ENCODE measurements at regions not wholly inside any gene's neighbourhood (a gene's known extent, or its start where the extent isn't known, plus 50 kb on each side); places are given as distances from the start of the nearest gene placed in this dataset.
A peak's percentile ranks its signal among the peaks of the same experiment; 100 is the strongest.
"Not testable (repeated sequence)": the region's sequence is repeated elsewhere in the genome, so short reads cannot be mapped to it uniquely, and the experiment has no call there.

GRCh38 chr1:229149435-229149834, 121.5 kb upstream of the RAB4A start:
- Mint-ChIP-seq H3K27ac (no peak overlapping the region), H3K36me3 (no peaks in the 10 kb centered on the region), H3K9me3 (peaks cover 0 to 7% of the 10 kb centered on the region in 2 donors)
- peak in 1 of 2 donors; percentile 20 for ATAC-seq
- DNase-seq (ENCODE audit: low spot score in 2 of 2): no peak

GRCh38 chr1:229150518-229150917, 120.4 kb upstream of the RAB4A start:
- no peaks in the 10 kb centered on the region for H3K36me3 Mint-ChIP-seq

GRCh38 chr1:229151412-229151811, 119.5 kb upstream of the RAB4A start:
- DNase-seq (ENCODE audit: low spot score in 2 of 2); H3K27ac Mint-ChIP-seq; H3K9me3 Mint-ChIP-seq; ATAC-seq; H3K36me3 Mint-ChIP-seq: not testable (repeated sequence)

More at GRCh38 chr1:229150518-229150917, 120.4 kb upstream of the RAB4A start:
- peaks cover 0 to 7% of the 10 kb centered on the region in 2 donors for H3K9me3 Mint-ChIP-seq
- DNase-seq (ENCODE audit: low spot score in 2 of 2) (no peak), ATAC-seq (no peak)
- no peak overlapping the region for H3K27ac Mint-ChIP-seq

GRCh38 chr1:229152311-229152710, 118.6 kb upstream of the RAB4A start:
- ATAC-seq (no peak), DNase-seq (ENCODE audit: low spot score in 2 of 2) (no peak)
- Mint-ChIP-seq H3K27ac (no peak overlapping the region), H3K9me3 (peaks cover 0 to 7% of the 10 kb centered on the region in 2 donors), H3K36me3 (no peaks in the 10 kb centered on the region)

- Mint-ChIP-seq H3K9me3 (peaks cover 0 to 7% of the 10 kb centered on the region in 2 donors), H3K27ac (no peak overlapping the region), H3K36me3 (no peaks in the 10 kb centered on the region)
- ATAC-seq: no peak
- DNase-seq (ENCODE audit: low spot score in 2 of 2): no peak
These were observed 116.9 kb upstream of the RAB4A start for GRCh38 chr1:229153955-229154548.

GRCh38 chr1:229154811-229155210, 116.1 kb upstream of the RAB4A start:
- peaks cover 0 to 7% of the 10 kb centered on the region in 2 donors for H3K9me3 Mint-ChIP-seq
- ATAC-seq (no peak), DNase-seq (ENCODE audit: low spot score in 2 of 2) (no peak)
- H3K27ac Mint-ChIP-seq: no peak overlapping the region
- no peaks in the 10 kb centered on the region for H3K36me3 Mint-ChIP-seq

GRCh38 chr1:229155472-229155871, 115.4 kb upstream of the RAB4A start:
- Mint-ChIP-seq H3K9me3 (peaks cover 0 to 7% of the 10 kb centered on the region in 2 donors), H3K27ac (peak overlapping the region; percentile 24 to 51), H3K36me3 (no peaks in the 10 kb centered on the region)
- ATAC-seq (peak; percentile 58 to 74), DNase-seq (ENCODE audit: low spot score in 2 of 2) (peak in 1 of 2 donors; percentile 15)

- ATAC-seq: no peak
These were observed 114.0 kb upstream of the RAB4A start for GRCh38 chr1:229156872-229157271.

GRCh38 chr1:229157480-229157879, 113.4 kb upstream of the RAB4A start:
- peaks cover 0 to 7% of the 10 kb centered on the region in 2 donors for H3K9me3 Mint-ChIP-seq
- no peak overlapping the region for H3K27ac Mint-ChIP-seq
- no peaks in the 10 kb centered on the region for H3K36me3 Mint-ChIP-seq
- ATAC-seq (no peak), DNase-seq (ENCODE audit: low spot score in 2 of 2) (no peak)

More at GRCh38 chr1:229156872-229157271, 114.0 kb upstream of the RAB4A start:
- no peak for DNase-seq (ENCODE audit: low spot score in 2 of 2)
- H3K27ac Mint-ChIP-seq: no peak overlapping the region
- H3K36me3 Mint-ChIP-seq: no peaks in the 10 kb centered on the region
- peaks cover 0 to 7% of the 10 kb centered on the region in 2 donors for H3K9me3 Mint-ChIP-seq

- Mint-ChIP-seq H3K36me3 (no peaks in the 10 kb centered on the region), H3K9me3 (peaks cover 0 to 3% of the 10 kb centered on the region in 2 donors), H3K27ac (no peak overlapping the region)
- ATAC-seq (no peak), DNase-seq (ENCODE audit: low spot score in 2 of 2) (no peak)
These were observed 112.5 kb upstream of the RAB4A start for GRCh38 chr1:229158341-229158921.

GRCh38 chr1:229158927-229159326, 112.0 kb upstream of the RAB4A start:
- DNase-seq (ENCODE audit: low spot score in 2 of 2) (no peak), ATAC-seq (no peak)
- Mint-ChIP-seq H3K9me3 (no peaks in the 10 kb centered on the region), H3K36me3 (no peaks in the 10 kb centered on the region), H3K27ac (no peak overlapping the region)

GRCh38 chr1:229159668-229160544, 111.0 kb upstream of the RAB4A start:
- DNase-seq (ENCODE audit: low spot score in 2 of 2) (no peak), ATAC-seq (no peak)
- Mint-ChIP-seq H3K9me3 (no peaks in the 10 kb centered on the region), H3K36me3 (no peaks in the 10 kb centered on the region), H3K27ac (no peak overlapping the region)

GRCh38 chr1:229161740-229162139, 109.2 kb upstream of the RAB4A start:
- peak; percentile 56 to 64 for ATAC-seq
- Mint-ChIP-seq H3K36me3 (no peaks in the 10 kb centered on the region), H3K9me3 (no peaks in the 10 kb centered on the region), H3K27ac (no peak overlapping the region)
- no peak for DNase-seq (ENCODE audit: low spot score in 2 of 2)

GRCh38 chr1:229162825-229163515, 107.9 kb upstream of the RAB4A start:
- Mint-ChIP-seq H3K36me3 (no peaks in the 10 kb centered on the region), H3K9me3 (no peaks in the 10 kb centered on the region), H3K27ac (no peak overlapping the region)
- DNase-seq (ENCODE audit: low spot score in 2 of 2) (no peak), ATAC-seq (no peak)

GRCh38 chr1:229164348-229164747, 106.6 kb upstream of the RAB4A start:
- no peaks in the 10 kb centered on the region for H3K9me3 Mint-ChIP-seq
- H3K27ac Mint-ChIP-seq: peak overlapping the region in 1 of 2 donors; percentile 12
- DNase-seq (ENCODE audit: low spot score in 2 of 2) (no peak), ATAC-seq (no peak)
- no peaks in the 10 kb centered on the region for H3K36me3 Mint-ChIP-seq

GRCh38 chr1:229164836-229165735, 105.8 kb upstream of the RAB4A start:
- no peak for DNase-seq (ENCODE audit: low spot score in 2 of 2)
- no peaks in the 10 kb centered on the region for H3K9me3 Mint-ChIP-seq
- ATAC-seq: peak; percentile 41 to 58
- no peaks in the 10 kb centered on the region for H3K36me3 Mint-ChIP-seq
- peak overlapping the region in 1 of 2 donors; percentile 12 for H3K27ac Mint-ChIP-seq

All from activated naive CD4-positive, alpha-beta T cell treated with anti-CD3 and anti-CD28 coated beads, Interleukin-2, amount 50 U/mL, for 72 hours (primary cell).